ENCODE measurements at regions not wholly inside any gene's neighbourhood (a gene's known extent, or its start where the extent isn't known, plus 50 kb on each side); places are given as distances from the start of the nearest gene placed in this dataset.

GRCh38 chr14:65333943-65334687 lies 78.4 kb upstream of the FUT8 start:
- TF ChIP-seq, protein P1, sequence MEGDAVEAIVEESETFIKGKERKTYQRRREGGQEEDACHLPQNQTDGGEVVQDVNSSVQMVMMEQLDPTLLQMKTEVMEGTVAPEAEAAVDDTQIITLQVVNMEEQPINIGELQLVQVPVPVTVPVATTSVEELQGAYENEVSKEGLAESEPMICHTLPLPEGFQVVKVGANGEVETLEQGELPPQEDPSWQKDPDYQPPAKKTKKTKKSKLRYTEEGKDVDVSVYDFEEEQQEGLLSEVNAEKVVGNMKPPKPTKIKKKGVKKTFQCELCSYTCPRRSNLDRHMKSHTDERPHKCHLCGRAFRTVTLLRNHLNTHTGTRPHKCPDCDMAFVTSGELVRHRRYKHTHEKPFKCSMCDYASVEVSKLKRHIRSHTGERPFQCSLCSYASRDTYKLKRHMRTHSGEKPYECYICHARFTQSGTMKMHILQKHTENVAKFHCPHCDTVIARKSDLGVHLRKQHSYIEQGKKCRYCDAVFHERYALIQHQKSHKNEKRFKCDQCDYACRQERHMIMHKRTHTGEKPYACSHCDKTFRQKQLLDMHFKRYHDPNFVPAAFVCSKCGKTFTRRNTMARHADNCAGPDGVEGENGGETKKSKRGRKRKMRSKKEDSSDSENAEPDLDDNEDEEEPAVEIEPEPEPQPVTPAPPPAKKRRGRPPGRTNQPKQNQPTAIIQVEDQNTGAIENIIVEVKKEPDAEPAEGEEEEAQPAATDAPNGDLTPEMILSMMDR (IDR thresholded peaks at IDR 0.05): no peak
- TF ChIP-seq POLR2A (IDR thresholded peaks at IDR 0.05): no peak
